Right renal pelvis (tissue), 4 donors: ENCODE measurements at regions not wholly inside any gene's neighbourhood (a gene's known extent, or its start where the extent isn't known, plus 50 kb on each side); places are given as distances from the start of the nearest gene placed in this dataset.
"Not testable (repeated sequence)": the region's sequence is repeated elsewhere in the genome, so short reads cannot be mapped to it uniquely, and the experiment has no call there.

Experiments used
- DNase-seq, 4 donors: peaks; one replicate each; pipeline ENCODE4 v3.0.0-alpha.2; 2013; ENCODE audit warnings: low read depth in 4 of 4, low spot score in 3 of 4, missing footprints in 1 of 4

DNA sequence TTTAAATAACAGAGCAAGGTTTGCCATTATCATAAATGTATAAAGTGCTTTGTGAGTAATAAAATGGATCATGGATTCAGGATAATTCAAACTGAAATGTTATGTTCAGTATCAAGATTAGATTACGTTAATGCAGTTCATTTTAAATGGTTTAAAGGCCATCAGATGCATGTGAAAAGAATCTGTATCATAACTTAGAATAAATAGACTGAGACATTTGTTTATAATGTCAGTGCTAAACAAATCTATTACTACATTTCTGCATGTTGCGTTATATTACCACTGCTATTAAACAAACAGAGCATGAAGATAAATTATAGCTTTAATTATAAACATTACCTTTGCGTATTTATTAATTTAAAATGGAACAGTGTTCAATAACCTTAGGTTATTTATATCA lies 160.2 kb downstream of the TOX3 start:
- DNase-seq, result no peak

DNA sequence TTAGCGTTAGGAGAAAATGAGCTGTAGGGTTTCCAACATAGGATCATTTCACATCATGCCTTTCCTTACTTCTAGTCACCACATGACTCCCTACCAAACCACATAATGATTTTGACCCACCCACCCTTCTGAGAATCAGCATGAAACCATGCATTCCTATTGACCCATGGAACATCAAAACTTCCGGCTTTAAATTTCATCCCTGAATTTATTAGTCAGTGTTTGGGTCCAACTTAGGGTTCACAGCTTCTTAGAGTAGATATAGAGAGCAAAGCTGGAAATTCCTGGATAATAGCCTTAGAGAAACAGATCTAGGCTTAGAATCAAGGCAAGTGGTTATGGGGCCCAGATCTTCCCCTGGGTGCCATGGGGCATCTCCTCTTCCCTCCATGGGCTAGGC lies 162.6 kb downstream of the TOX3 start:
- DNase-seq, result no peak

DNA sequence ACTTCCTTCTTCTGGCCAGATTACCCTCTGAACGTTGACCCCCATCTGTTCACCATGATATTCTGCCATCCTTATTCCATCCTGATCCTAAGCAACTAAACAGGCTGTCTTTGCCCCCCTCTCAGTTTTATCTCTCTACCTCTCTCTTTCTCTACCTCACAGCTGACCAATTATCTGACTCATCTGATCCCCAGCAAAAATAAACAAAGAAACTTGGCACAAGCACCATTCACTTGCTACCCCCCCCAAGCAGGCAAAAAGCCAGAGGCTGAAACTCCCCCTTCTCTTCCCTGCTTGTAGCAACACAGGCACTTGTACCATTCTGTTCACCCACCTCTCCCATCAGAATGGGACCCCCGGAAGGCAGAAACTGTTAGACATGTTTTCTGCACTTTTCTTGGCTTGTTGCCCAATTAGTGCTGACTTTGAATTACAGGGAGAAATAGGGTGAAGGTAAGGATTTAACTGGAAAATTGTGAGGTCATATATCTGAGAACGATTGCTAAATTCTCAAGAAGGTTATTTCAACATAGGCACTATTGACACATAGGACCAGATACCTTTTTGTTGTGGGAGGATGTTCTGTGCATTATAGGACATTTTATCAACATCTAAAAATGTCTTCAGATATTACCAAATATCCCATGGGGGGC lies 163.2 kb downstream of the TOX3 start:
- DNase-seq, result no peak

GRCh38 chr16:52383119-52383518 lies 163.8 kb downstream of the TOX3 start:
- DNase-seq, result no peak

DNA sequence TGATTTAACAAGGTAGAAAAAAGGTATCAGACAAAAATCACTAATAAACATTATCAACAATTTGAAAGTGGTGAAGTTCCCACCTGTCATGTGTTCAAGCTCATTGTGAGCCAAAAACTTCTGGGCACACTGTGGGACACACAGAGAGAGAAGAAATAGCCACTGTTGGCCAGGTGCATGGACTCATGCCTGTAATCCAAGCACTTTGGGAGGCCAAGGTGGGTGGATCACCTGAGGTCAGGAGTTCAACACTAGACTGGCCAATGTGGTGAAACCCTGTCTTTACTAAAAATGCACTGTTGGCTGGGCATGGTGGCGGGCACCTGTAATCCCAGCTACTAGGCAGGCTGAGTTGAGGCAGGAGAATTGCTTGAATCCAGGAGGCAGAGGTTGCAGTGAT lies 167.4 kb downstream of the TOX3 start:
- DNase-seq, result no peak

DNA sequence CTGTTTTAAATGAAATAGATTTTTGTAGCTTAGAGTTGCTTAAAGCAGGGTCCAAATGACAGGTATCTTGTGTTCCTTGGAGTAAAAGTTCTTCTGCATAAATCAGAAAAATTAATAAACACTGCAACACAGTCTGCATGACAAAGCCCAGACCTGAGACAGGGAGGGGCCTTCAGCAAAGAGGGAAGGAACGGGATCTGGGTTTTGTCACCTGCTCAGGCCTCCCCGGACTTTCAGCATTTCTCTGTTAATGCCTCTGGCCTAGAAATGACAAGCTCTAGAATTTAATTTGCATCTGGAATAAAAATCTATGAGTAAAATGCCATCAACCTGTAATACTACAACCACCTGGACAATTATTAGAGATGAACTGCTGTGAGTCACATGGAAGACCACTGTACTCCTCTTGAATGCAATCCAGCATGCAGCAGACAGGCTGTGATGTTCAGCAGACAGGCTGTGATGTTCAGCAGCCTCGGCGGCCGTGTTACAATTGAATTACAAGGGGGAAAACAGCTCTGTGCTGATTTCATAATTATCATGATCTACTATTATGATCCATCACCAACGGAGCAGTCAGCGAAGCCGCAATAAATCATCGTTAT lies 170.2 kb downstream of the TOX3 start:
- no peak for DNase-seq

DNA sequence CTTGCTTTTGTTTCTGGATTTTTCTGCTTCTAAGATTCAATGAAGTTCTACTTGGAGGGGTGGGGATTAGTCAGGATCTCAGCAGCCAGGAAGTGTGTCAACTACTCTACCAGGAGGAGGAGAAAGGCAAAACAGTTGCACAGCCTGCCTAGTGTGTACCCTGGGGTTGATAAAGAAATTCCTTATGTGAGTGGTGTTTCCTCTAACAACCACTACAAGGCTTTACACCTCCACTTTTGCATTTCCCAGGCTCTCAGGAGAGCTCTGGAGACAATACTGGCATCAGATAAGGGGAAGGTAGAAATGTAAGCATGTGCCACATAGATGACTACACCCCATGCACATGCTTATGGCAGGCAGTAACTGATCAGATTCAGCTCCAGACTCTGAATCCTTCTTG lies 174.6 kb downstream of the TOX3 start:
- DNase-seq, result no peak

DNA sequence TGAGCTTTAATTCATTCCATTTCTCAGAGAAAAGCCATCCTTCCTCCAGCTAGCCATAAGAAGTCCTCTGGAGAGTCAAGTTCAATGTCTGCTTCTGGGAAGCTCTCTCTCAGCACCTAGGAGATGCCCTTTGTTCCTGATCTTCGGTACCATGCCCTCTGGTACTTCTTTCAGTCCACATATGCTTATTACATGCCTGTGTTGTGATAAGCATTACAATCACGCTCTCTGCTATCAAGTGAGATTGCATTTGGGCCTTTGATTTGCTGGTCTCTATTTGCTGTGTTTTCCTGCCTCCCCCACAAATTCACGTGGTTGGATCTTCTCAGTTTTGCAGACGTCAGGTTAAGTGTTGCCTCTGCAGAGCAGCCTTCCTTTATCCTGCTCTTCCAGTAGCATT lies 178.1 kb downstream of the TOX3 start:
- no peak for DNase-seq

GRCh38 chr16:52367821-52368220 lies 179.1 kb downstream of the TOX3 start:
- no peak for DNase-seq

GRCh38 chr16:52366983-52367382 lies 180.0 kb downstream of the TOX3 start:
- DNase-seq, result no peak

GRCh38 chr16:52364500-52364899 lies 182.4 kb downstream of the TOX3 start:
- no peak for DNase-seq

DNA sequence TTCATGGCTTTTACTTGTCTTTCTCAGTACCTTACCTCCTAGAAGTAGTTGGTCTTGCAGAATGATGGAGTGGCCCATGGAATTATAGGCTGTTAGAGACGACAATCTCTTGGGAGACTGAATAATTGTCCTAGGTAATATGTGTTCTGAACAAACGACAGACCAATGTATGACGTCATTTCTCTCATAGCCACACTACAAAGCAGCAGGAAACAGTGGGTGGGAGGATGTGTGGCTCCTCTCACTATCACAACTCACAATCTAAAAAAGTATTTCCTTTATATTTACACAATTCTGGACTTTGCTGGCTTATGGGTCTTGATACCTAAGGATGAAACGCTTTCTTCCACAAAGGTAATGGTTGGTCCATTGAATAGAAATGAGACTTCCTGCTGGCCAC lies 183.9 kb downstream of the TOX3 start:
- DNase-seq, result no peak

DNA sequence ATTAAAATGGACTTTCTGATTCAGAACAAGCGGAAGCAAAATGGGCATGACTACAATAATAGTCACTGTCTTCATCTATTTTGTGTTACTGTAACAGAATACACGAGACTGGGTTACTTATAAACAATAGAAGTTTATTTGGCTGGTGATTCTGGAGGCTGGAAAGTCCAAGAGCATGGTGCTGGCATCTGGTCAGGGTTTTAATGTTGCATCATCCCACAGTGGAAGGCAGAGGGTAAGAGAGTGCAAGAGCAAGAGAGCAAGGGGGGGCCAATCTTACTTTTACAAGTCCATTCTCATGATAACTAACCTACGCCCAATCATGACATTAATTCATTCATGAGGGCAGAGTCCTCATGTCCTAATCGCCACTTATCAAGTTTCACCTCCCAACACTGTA lies 189.2 kb downstream of the TOX3 start:
- DNase-seq, result no peak

DNA sequence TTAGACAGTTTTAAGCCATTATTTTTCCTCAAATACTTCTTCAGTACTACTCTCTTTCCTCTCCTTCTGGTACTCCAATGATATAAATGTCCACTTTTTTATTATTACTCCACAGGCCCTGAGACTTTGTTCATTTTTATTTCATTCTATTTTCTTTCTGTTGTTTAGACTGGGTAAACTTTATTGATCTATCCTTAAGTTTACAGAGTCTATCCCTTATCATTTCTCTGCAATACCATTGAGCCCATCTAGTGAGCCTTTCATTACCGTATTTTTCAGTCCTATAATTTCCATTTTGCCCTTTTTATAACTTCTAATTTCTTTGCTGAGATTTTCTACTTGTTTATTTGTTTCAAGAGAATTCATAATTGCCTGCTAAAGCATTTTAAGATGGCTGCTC lies 193.7 kb downstream of the TOX3 start:
- no peak for DNase-seq

GRCh38 chr16:52351451-52351850 lies 195.5 kb downstream of the TOX3 start:
- no peak for DNase-seq

DNA sequence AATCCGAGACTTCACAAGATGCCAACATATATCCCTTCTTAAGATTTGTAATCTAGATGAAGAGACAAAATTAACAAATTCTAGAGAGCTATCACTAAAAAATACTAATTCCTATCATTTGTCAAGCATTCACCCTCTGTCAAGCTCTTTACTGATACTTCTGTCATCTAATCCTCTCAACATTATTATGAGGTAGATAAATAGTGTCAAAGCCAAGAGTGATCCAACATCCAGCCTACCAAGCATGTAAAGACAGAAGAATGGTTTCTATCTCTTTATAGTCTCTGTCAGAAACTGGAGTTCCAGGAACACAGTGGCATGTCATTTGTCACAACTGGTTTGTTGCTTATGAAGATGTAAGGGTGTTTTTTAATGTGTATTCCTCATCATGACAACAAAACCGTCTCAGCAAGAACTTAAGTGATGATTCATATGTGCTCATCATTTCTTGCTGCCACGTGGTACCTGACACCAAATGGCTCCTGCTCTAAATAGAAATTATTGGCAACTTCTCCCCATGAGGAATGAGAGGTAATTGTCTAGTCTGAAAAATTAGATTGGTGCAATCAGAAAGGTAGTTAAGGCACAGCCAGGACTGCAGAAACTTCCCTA lies 196.8 kb downstream of the TOX3 start:
- no peak for DNase-seq

GRCh38 chr16:52346709-52347108 lies 200.2 kb downstream of the TOX3 start:
- no peak for DNase-seq

DNA sequence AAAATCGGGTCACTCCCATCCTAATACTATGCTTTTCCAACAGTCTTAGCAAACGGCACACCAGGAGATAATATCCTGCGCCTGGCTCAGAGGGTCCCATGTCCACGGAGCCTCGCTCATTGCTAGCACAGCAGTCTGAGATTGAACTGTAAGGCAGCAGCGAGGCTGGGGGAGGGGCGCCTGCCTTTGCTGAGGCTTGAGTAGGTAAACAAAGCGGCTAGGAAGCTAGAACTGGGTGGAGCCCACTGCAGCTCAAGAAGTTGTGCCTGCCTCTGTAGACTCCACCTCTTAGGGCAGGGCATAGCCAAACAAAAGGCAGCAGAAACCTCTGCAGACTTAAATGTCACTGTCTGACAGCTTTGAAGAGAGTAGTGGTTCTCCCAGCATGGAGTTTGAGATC lies 213.3 kb downstream of the TOX3 start:
- not testable (repeated sequence) for DNase-seq

DNA sequence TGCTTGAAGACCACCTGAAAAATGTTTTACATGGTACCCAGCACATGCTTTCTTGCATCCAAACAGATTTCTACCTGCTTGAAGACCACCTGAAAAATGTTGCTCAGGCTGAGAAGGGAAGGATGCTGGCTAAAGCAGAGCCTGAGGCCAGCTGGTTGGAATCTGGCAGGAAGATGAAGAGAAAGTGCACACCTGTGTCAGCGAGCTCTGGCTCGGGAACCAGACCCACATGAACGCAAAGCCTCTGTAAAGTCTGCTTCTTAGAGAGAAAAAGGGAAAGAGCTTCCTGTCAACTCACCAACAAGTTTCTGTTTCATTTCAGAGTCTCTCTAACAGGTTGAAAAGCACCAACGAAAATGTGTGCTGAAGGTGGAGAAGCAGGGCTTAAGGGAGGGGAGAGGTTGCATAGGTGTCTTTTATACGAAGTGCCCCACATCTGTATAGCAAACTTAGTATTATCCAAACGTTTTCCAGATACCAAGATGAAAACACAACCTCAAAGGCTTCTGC lies 226.0 kb downstream of the TOX3 start:
- DNase-seq, result no peak

DNA sequence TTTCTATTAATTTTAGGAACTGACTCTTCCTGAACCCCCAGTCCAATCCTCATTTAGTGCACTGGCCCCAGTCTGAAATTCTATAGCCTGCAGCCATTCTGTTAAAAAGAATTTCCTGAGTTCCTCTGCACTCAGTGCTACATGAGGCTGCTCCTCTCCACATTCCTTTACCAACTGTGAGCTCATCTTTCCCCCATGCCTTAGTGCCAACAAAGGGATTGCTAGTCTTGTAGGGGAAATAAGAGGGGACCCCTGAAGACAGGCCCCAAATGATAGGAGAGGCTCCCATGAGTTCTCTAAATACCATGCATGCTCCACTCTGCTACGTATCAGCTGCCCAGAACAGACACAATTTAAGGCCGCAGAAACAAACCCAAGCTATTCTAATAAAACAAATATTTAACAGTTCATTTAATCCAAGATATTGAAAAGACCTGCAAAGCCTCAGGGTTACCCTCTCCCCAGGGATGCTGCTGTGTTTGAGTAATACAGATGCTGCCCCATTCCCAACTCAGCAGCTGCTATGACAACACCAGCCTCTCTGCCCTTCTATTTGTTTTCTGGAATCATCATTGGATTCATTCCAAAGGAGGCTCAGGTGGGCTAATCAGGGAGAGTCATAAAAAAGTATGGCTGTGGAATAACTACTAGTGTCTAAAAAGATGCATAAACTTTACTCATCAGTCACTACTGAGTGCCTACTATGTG lies 228.5 kb downstream of the TOX3 start:
- no peak for DNase-seq

GRCh38 chr16:52316241-52316640 lies 230.7 kb downstream of the TOX3 start:
- no peak for DNase-seq

- no peak for DNase-seq
Observed at GRCh38 chr16:52312716-52313115, 234.2 kb downstream of the TOX3 start.
